ENCODE measurements at regions not wholly inside any gene's neighbourhood (a gene's known extent, or its start where the extent isn't known, plus 50 kb on each side); places are given as distances from the start of the nearest gene placed in this dataset.

- DNase-seq: no peak
Observed at GRCh38 chr5:163369776-163370385, 67.5 kb upstream of the CCNG1 start.

GRCh38 chr5:163373436-163374084, 63.8 kb upstream of the CCNG1 start:
- no peak for DNase-seq

DNA sequence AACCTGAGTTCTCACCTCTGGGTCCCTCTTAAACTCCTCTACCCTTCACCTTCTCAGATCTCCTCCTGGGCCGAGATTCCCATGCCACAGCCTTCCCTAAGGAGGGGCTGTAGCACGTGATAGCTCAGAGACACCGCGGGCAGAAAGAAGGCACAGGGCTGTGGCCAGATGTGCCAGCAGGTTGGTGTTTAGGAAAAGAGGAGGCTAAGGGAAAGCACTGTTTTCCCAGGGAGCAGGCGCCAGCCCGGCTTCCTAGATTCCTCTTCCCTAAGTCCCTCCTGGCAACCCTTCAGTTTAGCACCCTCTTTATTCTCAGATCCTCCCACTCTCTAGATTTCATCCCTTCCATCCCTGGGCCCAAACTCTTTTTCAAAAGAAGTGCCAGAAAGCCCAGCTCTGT, 59.4 kb upstream of the CCNG1 start:
- DNase-seq: no peak

DNA sequence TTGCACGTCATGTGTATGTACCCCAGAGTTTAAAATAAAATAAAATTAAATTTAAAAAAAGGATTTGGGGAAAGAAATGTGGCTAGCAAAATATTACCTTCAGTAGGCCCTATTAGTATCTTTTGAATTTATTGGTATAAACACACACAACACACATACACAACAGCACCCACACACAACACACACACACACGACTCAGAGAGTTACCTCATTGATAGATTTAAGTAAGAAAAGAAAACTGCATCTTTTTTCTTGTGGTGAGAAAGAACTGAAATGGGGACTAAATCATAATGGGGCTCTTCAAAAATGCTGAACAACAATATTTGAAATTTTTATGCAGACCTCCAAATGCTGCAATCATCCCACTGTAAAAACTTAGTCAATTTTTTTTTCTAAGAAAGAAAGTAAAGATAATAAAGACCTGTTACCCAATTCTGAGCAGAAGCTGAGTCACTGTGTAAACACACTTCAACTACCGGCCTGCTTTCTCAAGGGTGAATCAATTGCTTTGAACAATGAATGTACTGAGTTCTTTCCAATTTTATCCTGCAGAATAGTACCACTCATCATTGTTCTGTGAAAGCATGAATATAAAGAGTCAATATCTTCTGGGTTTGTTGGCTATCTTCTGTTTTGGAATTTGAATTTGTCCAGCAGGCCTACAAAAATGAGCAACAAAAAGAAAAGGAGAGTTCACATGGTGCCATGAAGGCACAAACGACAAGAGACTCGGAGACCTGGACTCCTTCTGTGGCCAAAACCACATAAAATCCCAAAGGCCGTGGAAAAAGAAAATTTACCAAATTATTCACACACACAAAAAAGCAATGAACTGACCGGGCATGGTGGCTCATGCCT, 57.9 kb upstream of the CCNG1 start:
- DNase-seq: no peak

GRCh38 chr5:163381832-163382231, 55.6 kb upstream of the CCNG1 start:
- DNase-seq: no peak

DNA sequence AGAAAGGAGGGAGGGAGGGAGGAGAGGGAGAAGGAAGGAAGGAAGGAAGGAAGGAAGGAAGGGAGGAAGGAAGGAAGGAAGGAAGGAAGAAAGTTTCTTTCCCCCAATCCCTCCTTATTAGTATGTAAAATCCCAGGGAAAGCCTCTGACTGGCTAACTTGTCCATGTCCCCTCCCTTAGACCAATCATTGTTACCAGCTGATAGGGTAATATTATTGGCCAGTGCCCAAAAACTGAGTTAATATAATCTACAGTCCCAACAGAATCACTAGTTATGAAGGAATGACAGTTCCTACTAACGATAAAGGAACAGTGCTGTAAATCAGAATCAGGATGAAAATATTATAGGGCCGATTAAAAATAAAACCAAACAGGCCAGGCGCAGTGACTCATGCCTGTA, 53.6 kb upstream of the CCNG1 start:
- no peak for DNase-seq

DNA sequence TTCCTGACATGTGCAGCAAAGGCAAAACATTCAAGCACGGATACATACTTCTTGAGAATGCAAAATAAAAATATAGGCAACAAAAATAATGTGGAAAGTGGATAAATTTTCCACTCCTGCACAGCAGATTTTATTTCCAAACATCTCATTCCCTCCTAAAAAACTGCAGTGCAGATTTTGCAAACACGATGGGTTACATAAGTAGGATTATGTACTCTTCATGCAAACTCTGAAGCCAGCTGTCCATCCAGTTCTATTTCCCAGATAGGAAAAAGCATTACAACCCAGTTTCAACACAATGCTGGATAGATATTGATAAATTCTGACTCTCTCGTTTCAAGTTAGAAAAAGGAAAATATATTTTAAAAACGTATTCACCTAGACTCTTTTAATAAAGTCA, 52.7 kb upstream of the CCNG1 start:
- DNase-seq: no peak

- no peak for DNase-seq
Observed at GRCh38 chr5:163385271-163385670, 52.1 kb upstream of the CCNG1 start.

GRCh38 chr5:163385824-163386223, 51.6 kb upstream of the CCNG1 start:
- no peak for DNase-seq

DNA sequence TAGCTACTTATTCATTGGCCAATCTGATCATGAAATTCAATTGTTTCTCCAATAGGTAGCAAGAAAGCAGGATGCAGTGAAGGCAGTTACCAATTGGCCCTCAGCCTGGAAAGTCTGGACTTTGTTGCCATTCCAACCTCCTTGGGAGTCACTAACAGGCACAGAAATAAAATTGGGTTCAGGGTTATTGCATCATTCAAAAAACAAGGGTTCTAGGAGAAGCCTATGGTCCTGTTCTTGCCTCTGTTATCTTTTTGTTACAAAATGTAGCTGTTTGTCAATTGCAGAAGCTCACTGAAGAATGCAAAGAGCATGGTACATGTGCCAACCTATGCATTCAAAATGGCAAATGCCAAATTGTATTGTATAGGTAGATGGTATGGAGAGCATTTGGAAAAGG, 51.0 kb upstream of the CCNG1 start:
- DNase-seq: no peak

- DNase-seq: no peak
Observed at GRCh38 chr5:163387589-163388343, 49.6 kb upstream of the CCNG1 start.

All from activated naive CD4-positive, alpha-beta T cell treated with anti-CD3 and anti-CD28 coated beads, Interleukin-2, amount 50 U/mL, for 16 hours (primary cell).